GM23248 (cell line): ENCODE measurements at regions not wholly inside any gene's neighbourhood (a gene's known extent, or its start where the extent isn't known, plus 50 kb on each side); places are given as distances from the start of the nearest gene placed in this dataset.

Source experiments
- DNase-seq: peaks from one replicate; pipeline ENCODE4 v3.0.0-alpha.2; 2015
- H2AFZ ChIP-seq: fragments of 200-600 bp; sonication (generic); 2 replicates; pipeline ENCODE4 v1.6.1; 2016; ENCODE audit warnings: antibody characterized with exemption
- H3F3A ChIP-seq: fragments of 200-600 bp; sonication (generic); 2 replicates; pipeline ENCODE4 v1.6.1; 2016; ENCODE audit warnings: mild to moderate bottlenecking, antibody characterized with exemption, mixed run types; ENCODE audit not compliant: insufficient read depth
- H3K27ac ChIP-seq: fragments of 200-600 bp; sonication (generic); 2 replicates; pipeline ENCODE4 v1.5.1; 2016; ENCODE audit warnings: mild to moderate bottlenecking
- H3K27me3 ChIP-seq: fragments of 200-600 bp; sonication (generic); replicated peaks from 2 replicates; pipeline ENCODE4 v1.6.1; 2016; ENCODE audit warnings: mild to moderate bottlenecking; ENCODE audit not compliant: insufficient read depth
- H3K36me3 ChIP-seq: fragments of 200-600 bp; sonication (generic); 2 replicates; pipeline ENCODE4 v1.6.1; 2016; ENCODE audit warnings: low read depth, mild to moderate bottlenecking
- H3K4me1 ChIP-seq: fragments of 200-600 bp; sonication (generic); 2 replicates; pipeline ENCODE4 v1.6.1; 2016; ENCODE audit warnings: mild to moderate bottlenecking; ENCODE audit not compliant: insufficient read depth
- H3K4me2 ChIP-seq: fragments of 200-600 bp; sonication (generic); one replicate; pipeline ENCODE4 v1.6.1; 2016; ENCODE audit warnings: mild to moderate bottlenecking; ENCODE audit not compliant: unreplicated experiment
- H3K4me3 ChIP-seq: fragments of 200-600 bp; sonication (generic); 2 replicates; pipeline ENCODE4 v1.5.1; 2016; ENCODE audit warnings: mild to moderate bottlenecking
- H3K79me2 ChIP-seq: fragments of 200-600 bp; sonication (generic); 2 replicates; pipeline ENCODE4 v1.6.1; 2016; ENCODE audit warnings: mild to moderate bottlenecking; ENCODE audit not compliant: insufficient read depth
- H3K9ac ChIP-seq: fragments of 200-600 bp; sonication (generic); 2 replicates; pipeline ENCODE4 v1.6.1; 2016; ENCODE audit warnings: mild to moderate bottlenecking
- H3K9me2 ChIP-seq: fragments of 200-600 bp; sonication (generic); 2 replicates; pipeline ENCODE4 v1.6.1; 2016; ENCODE audit warnings: mixed run types, mild to moderate bottlenecking, moderate library complexity; ENCODE audit not compliant: insufficient read depth
- H3K9me3 ChIP-seq: fragments of 200-600 bp; sonication (generic); one replicate; pipeline ENCODE4 v1.6.1; 2017; ENCODE audit warnings: low read depth
- H4K20me1 ChIP-seq: fragments of 200-600 bp; sonication (generic); 2 replicates; pipeline ENCODE4 v1.6.0; 2016; ENCODE audit not compliant: insufficient read depth
- EZH2 ChIP-seq: fragments of 200-600 bp; sonication (generic); IDR thresholded peaks from 2 replicates; pipeline ENCODE4 v1.6.1; 2018; ENCODE audit warnings: antibody characterized with exemption, mild to moderate bottlenecking; ENCODE audit not compliant: insufficient read depth, poor library complexity, severe bottlenecking
- EZH2phosphoT487 ChIP-seq: fragments of 200-600 bp; sonication (generic); IDR thresholded peaks from 2 replicates; pipeline ENCODE4 v1.6.1; 2018; ENCODE audit warnings: antibody characterized with exemption, moderate library complexity, mild to moderate bottlenecking, low read depth; ENCODE audit not compliant: insufficient read depth
- WGBS, 2 experiments: methylation state at CpG; one replicate each; pipeline ENCODE4 v1.1.6; 2015 to 2017; ENCODE audit warnings: low lambda C conversion rate in 2 of 2, low coverage in 1 of 2; ENCODE audit errors: missing lambda C conversion rate in 2 of 2; 5-methylcytosine and 5-hydroxymethylcytosine counted together
- in situ Hi-C: fragments of 300-500 bp; cut with MboI; formaldehyde crosslinking; loops from 2 replicates; pipeline ENCODE4 v1.15.0; 2020

GRCh38 chr6:92072387-92072786, 1347.0 kb downstream of the EPHA7 start:
- DNase-seq = no peak
- no peak overlapping the region for H3K9ac ChIP-seq
- H4K20me1 ChIP-seq = no peaks in the 10 kb centered on the region
- no peaks in the 10 kb centered on the region for H3K79me2 ChIP-seq
- H3K4me3 ChIP-seq = no peak overlapping the region
- no peaks in the 10 kb centered on the region for H3K27me3 ChIP-seq
- no peaks in the 10 kb centered on the region for H3K36me3 ChIP-seq
- H3K4me2 ChIP-seq = no peak overlapping the region
- no peaks in the 10 kb centered on the region for H3K9me3 ChIP-seq
- no peaks in the 10 kb centered on the region for H3K9me2 ChIP-seq
- no peaks in the 10 kb centered on the region for H3F3A ChIP-seq
- H3K27ac ChIP-seq = no peak overlapping the region
- TF ChIP-seq EZH2 = no peak
- no peak overlapping the region for H2AFZ ChIP-seq
- 31 to 43% methylated on average over 3 of the region's 3 CpGs for WGBS, 2 experiments
- H3K4me1 ChIP-seq = no peaks in the 10 kb centered on the region
- in situ Hi-C loops = no loop called here

GRCh38 chr6:92069781-92070180, 1349.6 kb downstream of the EPHA7 start:
- Histone ChIP-seq H3K9me3 (no peaks in the 10 kb centered on the region), H3K4me3 (no peak overlapping the region), H3K27ac (no peak overlapping the region), H3K9ac (no peak overlapping the region), H3K9me2 (no peaks in the 10 kb centered on the region), H3K36me3 (no peaks in the 10 kb centered on the region), H4K20me1 (no peaks in the 10 kb centered on the region), H3K4me1 (no peaks in the 10 kb centered on the region), H3F3A (no peaks in the 10 kb centered on the region), H3K79me2 (no peaks in the 10 kb centered on the region), H3K4me2 (no peak overlapping the region), H2AFZ (no peak overlapping the region), H3K27me3 (no peaks in the 10 kb centered on the region)
- DNase-seq = no peak
- 4 to 7% methylated on average over 3 of the region's 3 CpGs for WGBS, 2 experiments
- in situ Hi-C loops = no loop called here
- no peak for TF ChIP-seq EZH2
- no peak for TF ChIP-seq EZH2phosphoT487

DNA sequence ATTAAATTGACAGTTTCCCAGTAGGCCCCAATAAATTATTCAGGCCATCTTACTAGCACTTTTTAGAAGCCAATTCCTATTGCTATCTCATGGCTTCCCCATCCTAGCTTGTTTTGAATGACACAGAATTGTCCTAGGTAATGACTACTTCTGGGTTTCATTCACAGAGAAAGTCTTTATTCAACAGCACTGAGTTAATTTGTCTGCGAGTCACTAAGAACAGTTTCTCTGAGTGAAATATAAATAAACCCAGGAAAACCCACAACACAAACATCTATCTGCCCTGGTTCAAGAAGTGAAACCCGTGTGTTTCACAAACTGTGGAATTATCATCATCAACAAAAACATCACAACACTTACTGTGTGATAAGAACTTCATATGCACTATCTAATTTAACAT, 1366.8 kb downstream of the EPHA7 start:
- H3K79me2 ChIP-seq = no peaks in the 10 kb centered on the region
- no peaks in the 10 kb centered on the region for H3K4me1 ChIP-seq
- no peak for DNase-seq
- no peak overlapping the region for H3K27ac ChIP-seq
- H3K9me3 ChIP-seq = no peaks in the 10 kb centered on the region
- in situ Hi-C loops = no loop called here
- H3K4me2 ChIP-seq = no peak overlapping the region
- no peaks in the 10 kb centered on the region for H3F3A ChIP-seq
- WGBS, 2 experiments = 23 to 26% methylated on average over 2 of the region's 2 CpGs
- H3K27me3 ChIP-seq = no peaks in the 10 kb centered on the region
- no peak overlapping the region for H3K4me3 ChIP-seq
- no peak overlapping the region for H2AFZ ChIP-seq
- TF ChIP-seq EZH2 (no peak), EZH2phosphoT487 (no peak)
- H3K36me3 ChIP-seq = no peaks in the 10 kb centered on the region
- H3K9ac ChIP-seq = no peak overlapping the region
- no peaks in the 10 kb centered on the region for H4K20me1 ChIP-seq
- H3K9me2 ChIP-seq = no peaks in the 10 kb centered on the region

DNA sequence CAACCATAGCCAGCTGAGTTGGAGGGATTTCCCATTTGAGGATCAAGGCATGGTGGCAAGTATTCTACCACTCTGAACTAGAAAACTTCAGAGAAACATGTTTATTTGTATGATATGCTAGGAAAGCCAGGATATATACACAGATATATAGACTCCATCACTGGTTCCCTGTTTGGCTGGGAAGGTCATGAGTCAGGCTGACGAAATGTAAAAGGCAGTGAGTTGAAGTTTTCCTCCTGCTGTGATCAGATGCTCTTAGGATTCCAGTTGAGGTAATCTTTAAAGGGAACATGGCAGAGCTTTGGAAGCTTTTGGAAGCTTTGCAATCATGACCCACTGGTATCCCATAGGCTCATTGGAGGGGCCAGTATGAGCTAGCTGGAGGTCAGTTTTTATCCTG, 1369.1 kb downstream of the EPHA7 start:
- Histone ChIP-seq H2AFZ (no peak overlapping the region), H3K4me1 (no peaks in the 10 kb centered on the region), H3K9me3 (no peaks in the 10 kb centered on the region), H3K79me2 (no peaks in the 10 kb centered on the region), H3K36me3 (no peaks in the 10 kb centered on the region), H3K4me3 (no peak overlapping the region), H3F3A (no peaks in the 10 kb centered on the region), H3K27me3 (no peaks in the 10 kb centered on the region), H3K9ac (no peak overlapping the region), H3K9me2 (no peaks in the 10 kb centered on the region), H4K20me1 (no peaks in the 10 kb centered on the region), H3K27ac (no peak overlapping the region), H3K4me2 (no peak overlapping the region)
- DNase-seq = no peak
- in situ Hi-C loops = no loop called here
- TF ChIP-seq EZH2 (no peak), EZH2phosphoT487 (no peak)
- WGBS, 2 experiments = 10 to 18% methylated on average over 1 of the region's 1 CpG

DNA sequence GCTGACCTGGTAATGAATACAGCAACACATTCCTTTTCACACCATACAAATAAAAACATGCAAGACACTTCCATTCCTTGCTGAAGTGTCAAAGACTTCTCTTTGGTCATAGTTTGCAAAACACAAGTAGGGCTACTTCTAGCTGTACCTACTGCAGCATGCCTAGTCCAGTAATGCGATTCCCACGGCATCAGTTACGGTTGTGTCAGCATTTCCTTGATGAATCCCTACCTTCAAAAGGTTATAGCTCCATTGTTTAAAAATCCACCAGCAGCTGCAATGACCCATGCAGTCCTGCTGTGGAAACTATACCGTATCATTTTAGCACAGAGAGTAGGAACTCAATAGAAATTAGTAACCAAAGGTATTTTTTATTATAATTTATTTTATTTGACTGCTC, 1371.5 kb downstream of the EPHA7 start:
- Histone ChIP-seq H3K9me2 (no peaks in the 10 kb centered on the region), H3K4me1 (no peaks in the 10 kb centered on the region), H3K27ac (no peak overlapping the region), H3K27me3 (no peaks in the 10 kb centered on the region), H3K4me2 (no peak overlapping the region), H4K20me1 (no peaks in the 10 kb centered on the region), H3K4me3 (no peak overlapping the region), H3F3A (no peaks in the 10 kb centered on the region), H3K36me3 (no peaks in the 10 kb centered on the region), H2AFZ (no peak overlapping the region), H3K9me3 (no peaks in the 10 kb centered on the region), H3K9ac (no peak overlapping the region), H3K79me2 (no peaks in the 10 kb centered on the region)
- 17 to 26% methylated on average over 4 of the region's 4 CpGs for WGBS, 2 experiments
- in situ Hi-C loops = no loop called here
- DNase-seq = no peak
- TF ChIP-seq EZH2phosphoT487 = no peak
- no peak for TF ChIP-seq EZH2
